Stimulated activated CD4-positive, alpha-beta T cell treated with anti-CD3 and anti-CD28 coated beads, Interleukin-2, amount 100 ng/mL, for 48 hours (primary cell): ENCODE measurements at regions not wholly inside any gene's neighbourhood (a gene's known extent, or its start where the extent isn't known, plus 50 kb on each side); places are given as distances from the start of the nearest gene placed in this dataset.

ENCODE experiments used
- DNase-seq, 2 donors: peaks; one replicate each; pipeline ENCODE4 v3.0.0-alpha.2; 2020

DNA sequence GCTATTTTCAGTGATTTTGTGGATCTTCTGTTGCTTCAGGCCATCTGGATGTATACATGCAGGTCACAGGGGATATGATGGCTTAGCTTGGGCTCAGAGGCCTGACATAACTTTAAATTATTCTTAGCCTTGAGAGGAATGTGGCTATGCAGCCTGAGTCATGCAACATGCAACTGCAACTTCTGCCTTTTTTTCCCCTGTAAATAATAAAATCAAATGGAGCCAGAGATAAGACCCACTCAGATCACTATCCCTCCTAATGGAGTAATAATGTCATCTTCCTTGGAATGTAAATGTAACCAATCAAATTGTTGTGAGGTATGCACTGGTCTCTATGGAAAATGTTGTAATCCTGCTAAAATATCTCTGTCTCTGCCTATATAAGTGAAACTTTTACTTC is 54.9 kb downstream of the MAGEB17 start:
- no peak for DNase-seq

DNA sequence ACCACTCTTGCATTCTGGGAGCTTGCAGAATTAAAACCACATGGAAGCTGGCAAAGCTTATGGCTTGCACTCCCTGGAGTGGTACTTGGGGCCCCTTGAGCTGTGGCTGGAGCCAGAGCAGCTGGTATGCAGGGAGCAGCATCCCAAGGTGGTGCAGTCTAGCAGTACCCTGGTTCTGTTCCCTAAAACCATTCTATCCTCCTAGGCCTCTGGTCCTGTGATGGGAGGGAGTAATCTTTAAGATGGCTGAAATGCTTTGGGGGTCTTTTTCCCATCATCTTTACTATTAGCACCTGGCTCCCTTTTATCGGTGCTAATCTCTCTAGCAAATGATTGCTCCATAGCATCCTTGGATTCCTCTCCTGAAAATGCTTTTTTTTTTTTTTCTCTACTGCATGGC is 56.1 kb downstream of the MAGEB17 start:
- no peak for DNase-seq

DNA sequence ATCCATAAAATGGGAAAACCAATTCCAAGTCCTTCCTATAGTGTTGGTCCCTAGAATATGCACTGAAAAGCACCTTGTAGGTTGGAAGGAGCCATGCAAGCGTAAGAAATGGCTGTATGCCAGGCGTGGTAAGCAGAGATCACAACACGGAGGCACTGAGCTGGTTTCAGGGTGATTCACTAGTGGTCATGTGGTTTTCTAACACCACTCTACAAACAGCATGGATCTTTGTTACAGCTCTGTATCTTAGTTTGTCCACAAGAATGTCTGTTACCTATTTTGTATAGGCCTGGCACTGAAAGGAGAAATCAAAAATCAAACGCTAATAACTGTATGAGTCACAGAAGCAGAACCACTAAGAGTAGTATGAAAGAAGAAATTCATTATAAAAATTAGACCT is 71.9 kb downstream of the MAGEB17 start:
- no peak for DNase-seq

DNA sequence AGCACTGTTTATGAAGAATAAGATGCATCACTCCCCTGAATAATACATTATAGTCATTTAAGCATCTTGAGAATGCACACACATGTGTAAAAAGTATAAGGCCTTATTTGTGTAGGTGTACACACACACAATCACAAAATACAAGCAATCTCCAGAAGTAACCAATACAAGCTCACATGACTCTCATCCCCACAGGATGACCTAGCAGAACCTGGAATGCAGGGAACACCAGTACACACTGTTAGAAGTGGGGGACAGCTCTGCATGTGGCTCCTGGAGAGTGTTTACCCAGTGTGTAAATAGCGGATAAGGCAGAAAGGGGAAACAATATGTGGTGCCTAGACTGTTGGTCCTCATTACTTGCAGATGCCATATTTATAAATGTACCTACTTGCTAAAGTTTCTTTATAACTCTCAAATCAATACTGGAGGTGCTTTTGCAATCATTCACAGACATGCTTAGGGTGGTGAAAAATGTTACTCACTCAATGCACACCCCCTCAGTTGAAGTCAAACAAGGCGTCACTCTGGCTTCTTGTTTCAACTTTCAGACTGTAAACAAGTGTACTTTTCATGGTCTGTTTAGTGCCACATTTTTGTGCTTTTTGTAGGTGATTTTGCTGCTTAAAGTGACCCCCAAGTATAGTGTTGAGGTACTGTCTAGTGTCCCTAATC is 73.1 kb downstream of the MAGEB17 start:
- DNase-seq = no peak

DNA sequence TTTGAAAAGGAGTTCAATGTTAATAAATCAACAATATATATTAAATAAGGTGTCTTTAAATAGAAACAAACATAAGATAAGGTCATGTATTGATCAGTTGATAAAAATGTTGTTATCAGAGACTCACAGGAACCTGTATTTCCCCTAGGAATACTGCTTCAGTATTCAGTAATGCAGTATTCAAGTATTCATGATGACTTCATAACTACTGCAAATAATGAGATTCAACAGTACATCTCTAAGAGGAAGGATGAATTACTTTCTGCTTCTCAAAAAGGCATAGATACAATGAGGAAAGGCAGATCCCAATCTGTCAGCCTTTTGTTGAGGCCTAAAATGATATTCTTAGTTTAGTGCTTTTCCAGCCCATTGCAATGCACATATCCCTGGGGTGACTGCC is 73.7 kb downstream of the MAGEB17 start:
- DNase-seq = no peak

DNA sequence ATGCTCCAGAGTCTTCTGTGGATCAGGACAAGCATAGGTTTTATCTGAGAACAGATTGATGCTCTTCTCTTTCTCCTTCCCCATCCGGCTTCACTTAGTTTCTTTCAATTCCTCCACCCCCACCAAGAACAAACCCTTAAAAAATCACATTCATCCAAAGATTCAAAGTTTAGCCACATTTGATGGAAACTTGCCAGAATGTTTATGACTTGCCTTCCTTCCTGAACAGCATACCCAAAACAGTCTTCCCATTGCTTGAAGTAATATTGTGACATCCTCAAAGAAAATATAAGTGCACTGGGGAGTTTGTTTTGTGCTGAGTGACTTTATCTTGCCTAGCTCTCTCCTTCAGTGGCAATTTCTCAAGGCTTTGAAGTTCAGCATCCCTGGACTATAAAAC is 83.0 kb downstream of the MAGEB17 start:
- no peak for DNase-seq

DNA sequence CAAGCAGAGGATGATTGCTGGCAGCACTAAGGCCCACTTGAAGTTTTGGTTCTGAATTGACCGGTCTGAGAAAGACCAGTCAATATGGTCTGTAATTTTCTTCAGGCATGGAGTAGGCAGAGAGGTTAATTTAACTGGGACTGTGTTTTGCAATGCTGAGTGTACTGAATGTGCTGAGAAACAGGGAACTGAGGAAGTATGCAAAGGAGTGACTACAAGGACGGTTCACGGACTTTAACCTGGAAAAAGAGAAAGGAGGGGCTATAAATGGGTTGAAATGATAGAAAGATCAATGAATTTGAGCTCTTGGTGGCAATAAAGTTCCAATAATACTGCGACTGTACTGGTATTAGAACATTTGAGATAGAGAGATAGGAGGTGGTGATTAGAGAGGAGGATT is 84.5 kb downstream of the MAGEB17 start:
- DNase-seq = no peak

DNA sequence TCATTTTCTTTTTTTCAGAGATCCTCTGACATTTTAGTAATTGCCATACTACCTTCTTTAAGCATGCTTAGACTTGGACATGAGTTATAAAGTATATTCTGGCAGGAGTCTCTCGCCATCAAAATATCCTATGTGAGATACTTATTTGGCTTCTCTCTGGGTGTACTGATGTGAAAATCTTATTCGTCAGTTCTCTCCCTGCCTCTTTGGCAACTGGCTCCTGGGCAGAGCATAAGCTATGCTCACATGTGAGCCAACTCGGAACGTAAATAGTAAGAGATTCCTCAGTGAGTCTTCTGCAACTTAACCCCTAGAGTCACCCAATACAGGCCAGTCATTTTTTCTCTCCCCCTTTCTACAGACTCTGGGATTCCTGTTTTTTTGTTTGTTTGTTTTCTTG is 91.6 kb downstream of the MAGEB17 start:
- DNase-seq = no peak

DNA sequence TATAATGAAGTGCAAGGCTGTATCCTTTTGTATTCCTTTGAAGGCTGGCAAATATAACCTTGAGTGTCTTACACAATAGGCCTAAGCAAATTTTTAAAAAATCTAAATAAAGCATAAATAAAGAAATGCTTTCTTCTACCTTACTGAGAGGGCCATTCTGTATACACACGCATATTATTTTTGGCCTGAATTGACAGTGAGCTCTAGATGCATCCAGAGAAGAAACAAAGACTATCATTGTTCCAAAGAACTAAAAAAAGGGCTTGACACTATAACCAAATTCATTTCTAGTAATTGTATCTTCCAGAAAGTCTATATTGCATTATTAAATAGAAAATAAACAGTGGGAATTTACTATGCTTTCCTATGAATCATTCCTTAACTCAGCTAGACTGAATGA is 100.2 kb downstream of the MAGEB17 start:
- DNase-seq = no peak

DNA sequence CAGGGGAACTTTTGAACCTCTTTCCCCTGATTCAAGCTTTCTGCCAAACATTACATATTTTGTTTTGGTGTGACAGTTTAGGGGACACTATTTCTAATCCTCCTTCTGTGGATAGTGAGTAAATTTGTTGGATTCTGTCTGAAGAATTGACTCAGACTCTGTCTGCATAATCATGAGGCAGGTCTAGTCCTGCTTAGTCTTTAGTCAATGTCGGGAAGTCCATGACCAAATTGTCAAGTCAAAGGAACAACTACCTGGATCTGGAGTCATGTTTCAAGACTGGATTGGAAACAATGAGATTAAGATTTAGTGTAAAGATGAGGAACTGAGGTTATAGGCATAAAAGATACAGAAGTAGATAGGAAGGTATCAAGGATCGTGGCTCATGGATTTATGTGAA is 100.9 kb downstream of the MAGEB17 start:
- no peak for DNase-seq

DNA sequence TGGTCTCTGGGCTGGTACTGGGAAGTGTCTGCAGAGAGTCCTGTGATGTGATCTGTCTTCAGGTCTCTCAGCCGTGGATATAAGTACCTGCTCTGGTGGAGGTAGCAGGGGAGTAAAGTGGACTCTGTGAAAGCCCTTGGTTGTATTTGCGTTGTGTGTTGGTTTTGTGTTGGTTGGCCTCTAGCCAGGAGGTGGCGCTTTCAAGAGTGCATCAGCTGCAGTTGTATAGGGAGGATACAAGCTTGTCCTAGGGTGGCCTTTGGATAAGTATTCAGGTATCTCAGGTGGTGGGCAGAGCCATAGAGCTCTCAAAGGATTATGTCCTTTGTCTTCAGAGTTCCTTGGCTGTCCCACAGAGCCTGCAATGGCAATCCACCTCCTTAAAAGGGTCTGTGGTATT is 111.6 kb downstream of the MAGEB17 start:
- peak in 1 of 2 donors; percentile 1 for DNase-seq

DNA sequence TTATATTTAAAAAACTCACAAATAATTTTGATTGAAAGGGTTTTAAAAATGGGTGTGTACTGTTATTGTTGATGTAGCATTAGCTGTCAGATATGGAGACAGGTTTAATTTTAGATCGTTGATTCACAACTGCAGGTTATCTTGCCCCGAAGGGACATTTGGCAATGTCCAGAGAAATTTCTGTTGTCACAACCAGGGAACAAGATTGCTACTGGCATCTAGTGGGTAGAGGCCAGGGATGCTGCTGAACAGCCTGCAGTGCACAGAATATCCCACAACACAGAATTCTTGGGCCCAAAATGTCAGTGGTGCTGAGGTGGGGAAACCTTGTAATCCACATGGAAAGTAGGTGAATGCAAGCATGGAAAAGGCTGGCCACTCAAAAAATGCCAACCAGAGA is 114.9 kb downstream of the MAGEB17 start:
- DNase-seq = no peak

DNA sequence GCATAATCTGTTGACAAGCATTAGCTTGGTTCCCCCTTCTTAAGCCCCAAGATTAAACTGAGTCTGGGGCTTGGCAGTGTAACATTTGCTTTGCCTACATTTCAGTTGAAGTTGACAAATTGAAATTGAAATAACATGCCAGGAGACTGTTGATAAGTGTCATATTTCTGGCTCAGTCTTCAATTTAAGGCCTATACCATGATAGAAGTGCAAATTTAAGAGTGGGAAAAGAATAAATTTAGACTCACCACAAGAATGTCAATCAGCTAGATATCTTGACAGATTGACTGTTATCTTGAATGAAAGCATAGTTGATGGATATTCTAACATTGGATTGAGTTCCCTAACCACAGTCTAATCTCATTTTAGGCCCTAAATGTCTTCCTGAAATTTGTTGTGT is 117.6 kb downstream of the MAGEB17 start:
- DNase-seq = no peak

DNA sequence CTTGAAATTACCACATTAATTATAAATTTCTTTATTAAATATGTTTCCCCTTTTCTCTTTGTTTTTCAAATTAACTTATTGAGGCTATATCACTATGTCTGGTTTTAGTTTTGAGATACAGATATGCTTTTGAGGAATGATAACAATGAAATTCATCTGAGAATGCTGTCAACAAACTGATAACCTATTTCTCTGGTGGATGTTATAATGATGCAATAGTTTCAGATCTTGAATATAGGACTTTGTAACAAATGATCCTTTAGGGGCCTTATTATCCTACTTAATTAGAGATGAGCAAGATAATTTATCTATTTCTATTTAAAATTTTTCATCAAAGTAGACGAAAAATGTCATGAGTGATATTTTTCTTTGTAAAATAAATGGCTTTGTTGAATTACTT is 123.7 kb downstream of the MAGEB17 start:
- no peak for DNase-seq

DNA sequence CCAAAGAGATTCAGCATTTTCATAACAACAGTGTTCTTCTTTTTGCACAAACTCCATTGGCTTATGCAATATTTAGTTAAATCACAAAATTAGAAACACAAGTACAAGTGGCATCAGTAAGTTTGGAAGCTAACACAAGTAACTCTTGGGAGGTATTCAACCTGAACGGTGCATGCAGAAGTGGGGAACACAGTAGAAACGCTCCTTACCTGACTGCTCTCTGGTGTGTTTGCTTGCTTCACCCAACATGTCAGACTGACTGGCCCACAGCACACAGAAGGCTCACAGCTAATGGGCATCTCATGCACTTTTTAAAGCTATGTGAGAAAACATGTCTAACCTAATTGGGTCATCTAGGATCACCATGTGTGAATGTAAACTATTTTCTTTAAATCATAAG is 133.6 kb downstream of the MAGEB17 start:
- no peak for DNase-seq

DNA sequence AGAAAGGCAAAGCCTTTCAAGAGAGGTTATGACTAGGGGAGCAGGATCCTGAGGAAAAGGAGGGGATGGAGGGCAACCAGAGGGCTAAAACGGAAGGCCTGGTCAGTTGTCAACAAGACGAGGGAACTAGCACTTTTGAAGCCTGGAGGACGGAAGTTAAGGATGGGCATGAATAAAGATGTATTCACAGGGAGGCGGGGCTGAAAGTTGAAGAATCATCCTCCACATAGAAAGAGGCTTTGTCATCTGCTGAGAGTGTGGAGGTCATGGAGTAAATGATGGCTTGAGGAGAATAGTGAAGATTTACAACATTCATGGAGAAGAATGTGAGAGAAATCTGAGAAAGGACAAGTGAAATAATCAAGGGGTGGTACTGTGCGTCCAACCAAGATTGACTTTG is 137.5 kb downstream of the MAGEB17 start:
- DNase-seq = no peak

DNA sequence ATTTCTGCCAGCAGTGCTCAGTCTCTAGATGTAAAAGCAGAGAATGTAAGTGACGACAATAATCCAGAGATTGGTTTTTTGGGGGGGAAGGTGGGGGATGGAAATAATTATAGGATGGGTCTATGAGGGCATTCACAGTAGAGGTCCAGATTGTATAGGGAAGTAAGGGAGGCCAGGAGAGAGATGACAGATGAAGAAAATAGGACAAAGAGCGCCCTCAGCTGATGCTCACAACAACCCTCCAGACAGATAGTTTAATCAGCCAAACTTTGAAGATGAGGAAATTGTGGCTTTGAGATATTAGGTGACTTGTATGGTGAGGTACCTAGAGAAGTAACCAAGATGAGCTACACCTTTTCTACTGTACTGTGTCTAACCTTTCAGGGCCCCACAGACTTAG is 137.9 kb downstream of the MAGEB17 start:
- DNase-seq = no peak

DNA sequence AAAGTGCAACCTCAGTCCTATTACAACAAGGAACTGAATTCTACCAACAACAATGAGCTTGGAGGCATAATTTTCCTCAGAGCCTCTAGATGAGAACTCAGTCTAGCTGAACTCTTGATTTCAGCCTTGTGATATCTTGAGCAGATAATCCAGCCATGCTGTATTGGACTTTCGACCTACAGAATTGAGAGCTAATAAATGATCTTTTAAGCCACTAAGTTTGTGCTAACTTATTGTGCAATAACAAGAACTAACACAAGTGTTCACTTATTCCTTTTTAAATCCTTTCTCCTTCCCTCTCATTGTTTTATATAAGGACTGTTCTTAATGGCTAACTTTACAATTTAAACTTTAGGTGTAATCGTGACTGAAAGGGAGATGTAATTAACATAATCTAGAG is 140.7 kb downstream of the MAGEB17 start:
- DNase-seq = no peak

DNA sequence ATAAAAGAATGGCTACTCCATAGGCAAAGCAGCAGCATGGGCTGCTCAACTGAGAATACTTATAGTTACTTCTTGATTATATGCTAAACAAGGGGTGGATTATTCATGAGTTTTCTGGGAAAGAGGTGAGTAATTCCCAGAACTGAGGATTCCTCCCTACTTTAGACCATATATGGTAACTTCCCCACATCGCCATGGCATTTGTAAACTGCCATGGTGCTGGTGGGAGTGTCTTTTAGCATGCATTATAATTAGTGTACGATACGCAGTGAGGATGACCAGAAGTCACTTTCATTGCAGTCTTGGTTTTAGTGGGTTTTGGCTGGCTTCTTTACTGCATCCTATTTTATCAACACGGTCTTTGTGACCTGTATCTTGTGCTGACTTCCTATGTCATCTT is 141.5 kb downstream of the MAGEB17 start:
- DNase-seq = no peak

DNA sequence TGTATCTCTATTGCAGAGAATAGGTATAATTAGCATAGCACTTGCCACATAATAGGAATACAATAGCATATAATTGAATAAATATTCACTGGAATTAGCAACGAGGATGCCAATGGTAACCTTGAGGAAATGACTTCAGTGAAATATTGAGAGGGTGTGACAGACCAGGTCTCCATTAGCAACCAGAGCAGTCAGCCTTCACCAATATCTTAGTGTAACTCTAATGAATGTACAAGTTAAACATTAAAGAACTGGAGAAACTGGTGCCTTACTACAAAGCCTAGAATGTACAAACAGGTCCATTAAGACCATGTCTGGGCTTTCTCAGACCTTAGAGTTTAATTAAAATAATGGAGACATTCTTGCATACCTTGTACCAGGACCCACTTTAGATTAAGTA is 143.0 kb downstream of the MAGEB17 start:
- no peak for DNase-seq

DNA sequence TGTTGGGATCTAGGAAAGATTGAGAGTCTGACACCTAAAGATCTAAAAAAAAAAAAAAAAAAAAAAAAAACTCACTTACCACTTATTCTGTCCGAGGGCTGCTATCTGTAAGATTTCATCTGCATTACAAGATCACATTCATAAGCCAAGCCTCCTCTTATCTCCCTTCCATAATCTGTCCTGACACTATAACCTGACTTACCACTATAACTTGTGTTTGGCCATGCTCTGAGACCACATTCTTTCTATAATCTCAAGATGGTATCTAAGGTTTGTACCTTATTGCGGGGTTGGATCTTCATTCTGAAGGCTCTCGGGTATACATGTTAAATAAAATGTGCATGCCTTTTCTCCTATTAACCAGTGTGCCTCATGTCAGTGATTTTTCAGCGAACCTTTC is 144.4 kb downstream of the MAGEB17 start:
- no peak for DNase-seq

DNA sequence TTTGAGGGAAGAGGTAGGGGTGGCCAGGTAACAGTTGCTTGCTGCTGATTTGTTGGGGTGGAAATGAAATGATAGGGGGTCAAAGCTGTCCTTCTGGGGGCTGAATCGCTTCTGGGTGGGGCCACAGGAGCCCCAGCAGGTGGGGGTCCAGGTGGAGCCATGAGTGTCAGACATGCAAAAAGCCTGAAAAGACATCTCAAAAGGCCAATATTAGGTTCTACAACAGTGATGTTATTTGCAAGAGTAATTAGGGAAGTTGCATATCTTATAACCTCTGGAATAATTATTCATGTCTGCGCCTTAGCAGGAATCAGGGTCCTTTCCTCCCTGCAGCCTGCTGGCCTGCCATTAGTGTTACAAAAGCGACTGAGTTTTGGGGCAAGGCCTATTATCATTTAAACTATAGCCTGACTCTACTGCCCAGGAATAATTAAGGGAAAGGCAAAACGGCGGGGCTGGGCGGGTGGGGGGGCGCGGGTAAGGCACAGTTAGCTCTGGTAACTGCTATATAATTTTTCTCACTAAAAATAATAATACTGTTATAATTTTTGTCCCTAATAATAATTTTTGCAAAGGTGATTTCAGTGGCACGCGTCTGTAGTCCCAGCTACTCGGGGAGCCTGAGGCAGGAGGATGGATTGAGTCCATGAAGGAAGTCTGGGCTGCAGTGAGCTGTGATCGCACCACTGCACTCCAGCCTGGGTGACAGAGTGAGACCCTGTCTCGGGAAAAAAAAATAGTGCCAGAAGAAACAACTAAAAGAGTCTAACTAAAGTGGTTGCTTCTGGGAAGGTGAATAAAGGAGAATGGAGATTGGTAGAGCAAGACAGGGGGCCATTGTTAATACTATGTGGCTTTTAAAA is 145.7 kb downstream of the MAGEB17 start:
- DNase-seq = no peak

DNA sequence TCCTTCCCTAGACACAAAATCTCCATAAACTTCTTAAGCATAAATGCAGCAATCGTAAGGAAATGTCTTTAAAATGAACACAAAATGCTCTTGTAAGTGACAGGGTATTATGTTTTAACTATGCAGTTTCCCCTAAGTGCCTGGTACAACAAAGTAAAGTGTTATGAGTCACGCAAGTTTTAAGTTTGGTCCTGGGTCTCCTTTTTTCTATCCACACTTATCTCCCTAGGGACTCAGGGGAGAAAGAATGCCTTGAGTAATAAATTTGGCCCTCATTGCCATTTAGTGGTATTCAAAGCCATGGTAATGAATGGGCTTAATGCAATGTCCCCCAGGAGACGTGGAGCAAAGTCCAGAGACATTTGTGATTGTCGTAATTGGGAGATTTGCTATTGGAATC is 149.1 kb downstream of the MAGEB17 start:
- DNase-seq = no peak

DNA sequence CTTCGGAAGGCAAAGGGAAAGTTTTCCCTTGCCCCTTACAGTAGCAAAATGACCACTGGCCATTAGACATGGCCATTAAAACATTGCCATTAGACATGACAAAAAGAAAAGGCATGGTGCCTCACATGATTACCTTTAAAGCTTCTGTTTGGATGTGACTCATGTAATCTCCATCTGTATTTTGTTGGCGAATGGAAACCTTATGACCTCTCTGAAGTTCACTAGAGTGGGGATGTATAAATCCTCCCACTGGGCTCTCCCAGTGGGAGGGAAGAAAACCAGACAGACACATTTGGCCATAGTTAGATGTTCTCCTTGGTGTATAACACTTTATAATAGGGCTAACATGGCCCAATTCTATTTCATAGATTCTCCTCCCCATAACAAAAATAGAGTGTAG is 152.6 kb downstream of the MAGEB17 start:
- no peak for DNase-seq
